A673 (cell line): ENCODE measurements at regions not wholly inside any gene's neighbourhood (a gene's known extent, or its start where the extent isn't known, plus 50 kb on each side); places are given as distances from the start of the nearest gene placed in this dataset.
"Not testable (repeated sequence)": the region's sequence is repeated elsewhere in the genome, so short reads cannot be mapped to it uniquely, and the experiment has no call there.

Source experiments
- BruUV-seq: library from RNA; stranded (reverse); fragments of 400-500 nt; replicated peaks from 2 replicates; lab custom pipeline; 2021; lab: Mats Ljungman, UMichigan
- CTCF ChIA-PET: fragments of 300-600 bp; sonication (Branson Sonifier 250); formaldehyde crosslinking; loops from one replicate; lab custom pipeline; 2022; ENCODE audit warnings: antibody characterized with exemption; lab: Charles Lee
- POLR2A ChIA-PET: fragments of 300-600 bp; sonication (Branson Sonifier 250); formaldehyde crosslinking; loops from one replicate; lab custom pipeline; 2022; ENCODE audit warnings: antibody characterized with exemption; ENCODE audit not compliant: low non-redundant PET; lab: Charles Lee
- DNase-seq: peaks from one replicate; pipeline ENCODE4 v3.0.0-alpha.2; 2015; ENCODE audit warnings: low spot score
- H3K27ac ChIP-seq: fragments of 200-600 bp; sonication (generic); 2 replicates; pipeline ENCODE4 v1.5.1; 2016; ENCODE audit warnings: mixed run types, low read depth, mild to moderate bottlenecking, mixed read lengths, antibody characterized with exemption, low read length; ENCODE audit not compliant: poor library complexity, severe bottlenecking
- H3K27me3 ChIP-seq: fragments of 200-600 bp; sonication (generic); replicated peaks from 2 replicates; pipeline ENCODE4 v1.6.1; 2017; ENCODE audit warnings: mixed run types, low read depth, mild to moderate bottlenecking, mixed read lengths, antibody characterized with exemption, low read length; ENCODE audit not compliant: insufficient read depth, poor library complexity
- H3K36me3 ChIP-seq: fragments of 200-600 bp; sonication (generic); 2 replicates; pipeline ENCODE4 v1.6.1; 2016; ENCODE audit warnings: mixed run types, mild to moderate bottlenecking, mixed read lengths, antibody characterized with exemption, low read length; ENCODE audit not compliant: insufficient read depth, poor library complexity, severe bottlenecking
- H3K4me1 ChIP-seq: fragments of 200-600 bp; sonication (generic); 2 replicates; pipeline ENCODE4 v1.6.1; 2017; ENCODE audit warnings: mixed run types, mild to moderate bottlenecking, mixed read lengths, antibody characterized with exemption, low read length; ENCODE audit not compliant: insufficient read depth, poor library complexity, severe bottlenecking
- H3K4me3 ChIP-seq: fragments of 200-600 bp; sonication (generic); 2 replicates; pipeline ENCODE4 v1.5.1; 2016; ENCODE audit warnings: low read depth, mixed run types, mild to moderate bottlenecking, mixed read lengths, low read length; ENCODE audit not compliant: poor library complexity, severe bottlenecking
- H3K9me3 ChIP-seq: fragments of 200-600 bp; sonication (generic); 2 replicates; pipeline ENCODE4 v1.6.1; 2016; ENCODE audit warnings: mixed run types, low read depth, mild to moderate bottlenecking, mixed read lengths, antibody characterized with exemption, low read length; ENCODE audit not compliant: poor library complexity, severe bottlenecking
- EZH2 ChIP-seq: fragments of 200-600 bp; sonication (generic); IDR thresholded peaks from 2 replicates; pipeline ENCODE4 v1.6.1; 2017; ENCODE audit warnings: borderline replicate concordance, low read depth, mild to moderate bottlenecking, mixed read lengths, antibody characterized with exemption, low read length; ENCODE audit not compliant: poor library complexity, severe bottlenecking
- intact Hi-C: fragments of 100-400 bp; cut with micrococcal nuclease; formaldehyde crosslinking; loops from one replicate; pipeline ENCODE4 v1.10.0; 2022; ENCODE audit not compliant: unreplicated experiment
- TF ChIP-seq, protein P1 (sequence below): fragments of 300-800, 200-600 bp; sonication (generic); conservative IDR thresholded peaks from 2 replicates; pipeline ENCODE4 v1.5.1; 2017; ENCODE audit warnings: low read depth, mild to moderate bottlenecking, antibody characterized with exemption, low read length, moderate library complexity, mixed read lengths

DNA sequence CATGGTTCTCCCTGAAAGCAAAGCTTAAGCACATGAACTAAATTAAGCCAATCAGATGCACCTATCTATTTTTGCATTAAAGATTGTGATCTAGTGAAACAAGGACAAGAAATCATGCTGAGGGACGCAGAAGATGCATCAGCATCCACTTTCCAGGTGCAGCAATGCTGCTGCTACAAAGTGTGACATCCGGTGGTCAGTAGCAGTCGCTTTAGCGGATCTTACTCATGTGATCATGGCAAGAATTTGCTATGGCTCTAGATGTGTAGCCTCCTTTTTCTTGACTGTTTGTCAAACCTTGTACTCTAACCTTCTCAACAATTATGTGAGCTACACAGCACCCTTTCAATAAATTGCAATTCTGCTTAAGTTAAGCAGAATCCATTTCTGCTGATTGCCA, 126.8 kb upstream of the SMLR1 start:
- H3K36me3 ChIP-seq = no peaks in the 10 kb centered on the region
- TF ChIP-seq EZH2 = no peak
- TF ChIP-seq, protein P1, sequence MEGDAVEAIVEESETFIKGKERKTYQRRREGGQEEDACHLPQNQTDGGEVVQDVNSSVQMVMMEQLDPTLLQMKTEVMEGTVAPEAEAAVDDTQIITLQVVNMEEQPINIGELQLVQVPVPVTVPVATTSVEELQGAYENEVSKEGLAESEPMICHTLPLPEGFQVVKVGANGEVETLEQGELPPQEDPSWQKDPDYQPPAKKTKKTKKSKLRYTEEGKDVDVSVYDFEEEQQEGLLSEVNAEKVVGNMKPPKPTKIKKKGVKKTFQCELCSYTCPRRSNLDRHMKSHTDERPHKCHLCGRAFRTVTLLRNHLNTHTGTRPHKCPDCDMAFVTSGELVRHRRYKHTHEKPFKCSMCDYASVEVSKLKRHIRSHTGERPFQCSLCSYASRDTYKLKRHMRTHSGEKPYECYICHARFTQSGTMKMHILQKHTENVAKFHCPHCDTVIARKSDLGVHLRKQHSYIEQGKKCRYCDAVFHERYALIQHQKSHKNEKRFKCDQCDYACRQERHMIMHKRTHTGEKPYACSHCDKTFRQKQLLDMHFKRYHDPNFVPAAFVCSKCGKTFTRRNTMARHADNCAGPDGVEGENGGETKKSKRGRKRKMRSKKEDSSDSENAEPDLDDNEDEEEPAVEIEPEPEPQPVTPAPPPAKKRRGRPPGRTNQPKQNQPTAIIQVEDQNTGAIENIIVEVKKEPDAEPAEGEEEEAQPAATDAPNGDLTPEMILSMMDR = no peak
- no peaks in the 10 kb centered on the region for H3K27me3 ChIP-seq
- no peak for DNase-seq
- CTCF ChIA-PET = no interaction called here
- POLR2A ChIA-PET = no interaction called here
- H3K4me1 ChIP-seq = no peaks in the 10 kb centered on the region
- no peak overlapping the region for H3K27ac ChIP-seq
- H3K4me3 ChIP-seq = no peak overlapping the region
- BruUV-seq = no TSS peak
- intact Hi-C loops = no loop called here
- H3K9me3 ChIP-seq = no peaks in the 10 kb centered on the region

DNA sequence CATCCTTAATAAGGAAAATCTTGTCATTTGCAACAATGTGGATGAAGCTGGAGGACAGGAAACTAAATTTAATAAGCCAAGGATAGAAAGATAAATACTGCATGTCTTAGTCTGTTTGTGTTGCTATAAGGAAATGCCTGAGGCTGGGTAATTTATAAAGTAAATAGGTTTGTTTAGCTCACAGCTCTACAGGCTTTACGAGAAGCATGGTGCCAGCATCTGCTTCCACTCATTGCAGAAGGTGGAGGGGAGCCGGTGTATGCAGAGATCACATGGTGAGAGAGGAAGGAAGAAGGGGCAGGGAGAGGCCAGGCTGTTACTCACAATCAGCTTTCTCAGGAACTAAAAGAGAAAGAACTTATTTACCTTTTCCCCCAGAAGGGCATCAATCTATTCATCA, 118.9 kb upstream of the SMLR1 start:
- H3K36me3 ChIP-seq = no peaks in the 10 kb centered on the region
- H3K27ac ChIP-seq = no peak overlapping the region
- ChIA-PET POLR2A (no interaction called here), CTCF (no interaction called here)
- no peak for DNase-seq
- peaks cover 11% of the 10 kb centered on the region for H3K4me1 ChIP-seq
- no peaks in the 10 kb centered on the region for H3K9me3 ChIP-seq
- intact Hi-C loops = no loop called here
- no peaks in the 10 kb centered on the region for H3K27me3 ChIP-seq
- H3K4me3 ChIP-seq = no peak overlapping the region
- BruUV-seq = no TSS peak
- no peak for TF ChIP-seq EZH2

DNA sequence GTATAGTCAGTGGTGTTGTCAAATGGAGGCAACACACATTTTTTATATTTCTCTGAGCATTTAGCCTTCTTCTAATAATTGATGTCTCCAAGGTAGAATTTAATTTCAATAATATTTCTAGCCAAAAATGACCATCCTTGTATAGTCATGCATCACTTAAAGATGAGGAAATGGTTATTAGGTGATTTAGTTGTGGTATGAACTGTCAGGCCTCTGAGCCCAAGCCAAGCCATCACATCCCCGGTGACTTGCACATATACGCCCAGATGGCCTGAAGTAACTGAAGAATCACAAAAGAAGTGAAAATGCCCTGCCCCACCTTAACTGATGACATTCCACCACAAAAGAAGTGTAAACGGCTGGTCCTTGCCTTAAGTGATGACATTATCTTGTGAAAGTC, 115.6 kb upstream of the SMLR1 start:
- POLR2A ChIA-PET, H3K27ac ChIP-seq, H3K4me3 ChIP-seq, intact Hi-C loops, BruUV-seq, DNase-seq, H3K27me3 ChIP-seq, H3K36me3 ChIP-seq, H3K9me3 ChIP-seq: not testable (repeated sequence)
- CTCF ChIA-PET = interaction anchor here (0.6 kb wide), 1 partner anchor 14 kb away, joined by 4 read pairs; no protein-coding TSS in a partner anchor
- H3K4me1 ChIP-seq = peaks cover 17% of the 10 kb centered on the region

DNA sequence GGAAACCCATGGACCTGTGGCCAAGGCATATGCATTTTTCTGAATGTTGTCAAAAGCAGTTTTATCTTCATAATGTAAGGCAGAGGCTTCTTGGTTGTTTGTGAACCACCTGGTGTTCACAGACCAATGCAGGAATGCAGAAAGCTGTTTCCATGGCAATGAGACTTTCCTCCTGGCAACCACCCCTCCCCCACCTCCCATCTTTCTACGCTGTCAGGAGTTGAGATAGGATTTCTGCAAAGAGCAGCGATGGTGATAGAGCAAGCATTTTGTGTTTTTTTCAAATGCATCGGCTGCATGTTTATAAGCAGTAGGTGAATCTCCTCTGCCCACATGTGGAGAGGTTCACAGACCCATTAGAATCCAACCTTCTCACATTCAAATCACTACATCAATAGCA, 114.1 kb upstream of the SMLR1 start:
- POLR2A ChIA-PET = no interaction called here
- intact Hi-C loops = no loop called here
- no peaks in the 10 kb centered on the region for H3K27me3 ChIP-seq
- BruUV-seq = no TSS peak
- H3K9me3 ChIP-seq = no peaks in the 10 kb centered on the region
- no peak overlapping the region for H3K27ac ChIP-seq
- no peak overlapping the region for H3K4me3 ChIP-seq
- CTCF ChIA-PET = no interaction called here
- peak; percentile 39 for DNase-seq
- no peaks in the 10 kb centered on the region for H3K36me3 ChIP-seq
- TF ChIP-seq, protein P1 = no peak
- TF ChIP-seq EZH2 = no peak
- H3K4me1 ChIP-seq = peaks cover 17% of the 10 kb centered on the region
